IMR-90 (cell line): ENCODE measurements at regions not wholly inside any gene's neighbourhood (a gene's known extent, or its start where the extent isn't known, plus 50 kb on each side); places are given as distances from the start of the nearest gene placed in this dataset.

Source experiments
- ATAC-seq: fragments of 200-7000 bp; cut with Tn5 transposase; 2 replicates; pipeline ENCODE4 v1.9.1; 2020; ENCODE audit warnings: low read depth, mild to moderate bottlenecking, moderate library complexity
- BruUV-seq: library from RNA; stranded (reverse); fragments of 400-500 nt; replicated peaks from 2 replicates; lab custom pipeline; 2021; lab: Mats Ljungman, UMichigan
- CTCF ChIA-PET: fragments of 300-600 bp; formaldehyde crosslinking; extraction: SDS; loops from one replicate; lab custom pipeline; 2021; ENCODE audit warnings: antibody characterized with exemption; lab: Yijun Ruan, JAX
- POLR2A ChIA-PET: fragments of 300-600 bp; sonication (Branson Sonifier 250); formaldehyde crosslinking; loops from one replicate; lab custom pipeline; 2022; ENCODE audit warnings: antibody characterized with exemption; ENCODE audit not compliant: unreplicated experiment; lab: Charles Lee
- DNase-seq: peaks from one replicate; pipeline ENCODE4 v3.0.0; 2013
- H2AFZ ChIP-seq: replicated peaks from 2 replicates; pipeline ENCODE3; 2013; ENCODE audit warnings: low read length, mild to moderate bottlenecking; ENCODE audit not compliant: poor library complexity
- H2AK5ac ChIP-seq: 2 replicates; pipeline ENCODE4 v1.6.1; 2013; ENCODE audit warnings: low read depth, low read length, inconsistent platforms
- H2AK9ac ChIP-seq: replicated peaks from 2 replicates; pipeline ENCODE3; 2013; ENCODE audit warnings: mild to moderate bottlenecking, low read depth, low read length, moderate library complexity; ENCODE audit not compliant: poor library complexity
- H2BK120ac ChIP-seq: 2 replicates; pipeline ENCODE4 v1.6.1; 2013; ENCODE audit warnings: low read depth, low read length, inconsistent platforms
- H2BK15ac ChIP-seq: 3 replicates; pipeline ENCODE4 v1.6.1; 2013; ENCODE audit warnings: low read depth, low read length, inconsistent platforms
- H2BK20ac ChIP-seq: 2 replicates; pipeline ENCODE4 v1.6.1; 2013; ENCODE audit warnings: low read depth, mild to moderate bottlenecking, inconsistent platforms, low read length, moderate library complexity
- H2BK5ac ChIP-seq: 2 replicates; pipeline ENCODE4 v1.6.1; 2013; ENCODE audit warnings: mild to moderate bottlenecking, low read depth, low read length, inconsistent platforms; ENCODE audit not compliant: poor library complexity, severe bottlenecking
- H3K14ac ChIP-seq: replicated peaks from 2 replicates; pipeline ENCODE4 v1.6.1; 2013; ENCODE audit warnings: low read depth, low read length, inconsistent platforms
- H3K18ac ChIP-seq: 2 replicates; pipeline ENCODE4 v1.6.1; 2013; ENCODE audit warnings: low read depth, low read length, control low read depth
- H3K23ac ChIP-seq: 2 replicates; pipeline ENCODE4 v1.6.1; 2013; ENCODE audit warnings: low read depth, low read length, inconsistent platforms
- H3K27ac ChIP-seq: 2 replicates; pipeline ENCODE4 v1.5.1; 2013; ENCODE audit warnings: mild to moderate bottlenecking, control low read depth, low read length; ENCODE audit not compliant: insufficient read depth
- H3K27me3 ChIP-seq: 2 replicates; pipeline ENCODE4 v1.6.1; 2013; ENCODE audit warnings: low read length; ENCODE audit not compliant: control insufficient read depth, insufficient read depth
- H3K36me3 ChIP-seq: 2 replicates; pipeline ENCODE4 v1.6.1; 2013; ENCODE audit warnings: low read length, mixed read lengths; ENCODE audit not compliant: control insufficient read depth, insufficient read depth
- H3K4ac ChIP-seq: 2 replicates; pipeline ENCODE4 v1.6.1; 2013; ENCODE audit warnings: low read depth, low read length, inconsistent platforms
- H3K4me1 ChIP-seq: 2 replicates; pipeline ENCODE4 v1.6.1; 2013; ENCODE audit warnings: low read length, mixed read lengths; ENCODE audit not compliant: control insufficient read depth, insufficient read depth
- H3K4me2 ChIP-seq: 2 replicates; pipeline ENCODE4 v1.6.1; 2013; ENCODE audit warnings: low read depth, mild to moderate bottlenecking, control low read depth, low read length, moderate library complexity
- H3K4me3 ChIP-seq: 2 replicates; pipeline ENCODE4 v1.5.1; 2013; ENCODE audit warnings: low read depth, mild to moderate bottlenecking, control low read depth, low read length, moderate library complexity; ENCODE audit not compliant: insufficient read depth
- H3K56ac ChIP-seq: 2 replicates; pipeline ENCODE4 v1.6.1; 2013; ENCODE audit warnings: low read length, inconsistent platforms; ENCODE audit not compliant: insufficient read depth; ENCODE audit errors: extremely low read depth
- H3K79me1 ChIP-seq, 2 experiments: 2 replicates each; pipeline ENCODE4 v1.6.1; 2013; ENCODE audit warnings: low read length in 2 of 2, inconsistent platforms in 1 of 2, low read depth in 1 of 2
- H3K9ac ChIP-seq: 2 replicates; pipeline ENCODE4 v1.6.1; 2013; ENCODE audit warnings: low read depth, low read length, control low read depth
- H3K9me1 ChIP-seq: 2 replicates; pipeline ENCODE4 v1.6.1; 2013; ENCODE audit warnings: low read length, inconsistent platforms; ENCODE audit not compliant: insufficient read depth
- H3K9me3 ChIP-seq: 2 replicates; pipeline ENCODE4 v1.6.1; 2013; ENCODE audit warnings: low read length; ENCODE audit not compliant: control insufficient read depth, insufficient read depth
- H4K20me1 ChIP-seq: 2 replicates; pipeline ENCODE4 v1.6.1; 2013; ENCODE audit warnings: low read length, inconsistent platforms; ENCODE audit not compliant: insufficient read depth
- H4K5ac ChIP-seq: 2 replicates; pipeline ENCODE4 v1.6.1; 2013; ENCODE audit warnings: mild to moderate bottlenecking, low read depth, low read length, control low read depth
- H4K8ac ChIP-seq, 2 experiments: 2 replicates each; pipeline ENCODE4 v1.6.1; 2013; ENCODE audit warnings: low read depth in 2 of 2, low read length in 2 of 2, control low read depth in 1 of 2, inconsistent platforms in 1 of 2
- H4K91ac ChIP-seq: 2 replicates; pipeline ENCODE4 v1.6.1; 2013; ENCODE audit warnings: low read depth, low read length, inconsistent platforms; ENCODE audit not compliant: insufficient read depth
- CEBPB ChIP-seq: IDR thresholded peaks from 2 replicates; pipeline ENCODE4 v1.6.1; 2012; ENCODE audit warnings: low read depth, low read length, improper control_type of control experiment
- CHD1 ChIP-seq: IDR thresholded peaks from 2 replicates; pipeline ENCODE4 v1.6.1; 2012; ENCODE audit warnings: low read depth, low read length, improper control_type of control experiment
- SMC3 ChIP-seq: fragments of 150-350 bp; IDR thresholded peaks from 2 replicates; pipeline ENCODE4 v1.6.1; 2016; ENCODE audit warnings: low read depth, mild to moderate bottlenecking, antibody characterized with exemption, low read length, moderate library complexity
- dilution Hi-C: fragments of 300-500 bp; cut with HindIII; formaldehyde crosslinking; loops from one replicate; pipeline ENCODE4 v1.14.3; 2018; ENCODE audit warnings: low sequenced_read_pairs; ENCODE audit not compliant: unreplicated experiment
- in situ Hi-C: fragments of 300-500 bp; cut with MboI; formaldehyde crosslinking; loops from 3 replicates; pipeline ENCODE4 v1.14.3; 2019; ENCODE audit warnings: low sequenced_read_pairs, inconsistent platforms, mixed read lengths
- intact Hi-C: fragments of 100-400 bp; cut with micrococcal nuclease; formaldehyde crosslinking; loops from 2 replicates; pipeline ENCODE4 v1.10.0; 2022

DNA sequence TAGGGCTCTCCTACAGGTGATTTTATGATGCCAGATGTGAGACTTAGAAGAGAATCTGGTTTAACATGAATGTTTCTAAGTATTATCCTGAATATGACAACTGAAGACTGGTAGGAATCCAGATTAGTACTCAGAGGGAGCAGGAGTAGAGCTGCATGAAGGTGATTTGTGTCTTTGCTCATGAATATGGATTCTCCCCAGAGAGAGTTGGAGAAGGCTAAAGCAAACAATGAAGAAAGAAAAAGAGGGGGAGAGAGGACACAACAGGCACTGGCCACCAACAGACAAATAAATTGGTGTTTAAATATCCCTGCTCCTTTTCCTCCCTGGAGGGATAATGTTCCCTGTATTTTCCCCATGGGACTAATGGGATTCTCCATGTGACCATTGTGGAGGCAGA, 427.0 kb upstream of the KLF12 start:
- H3K4me1 ChIP-seq = no peaks in the 10 kb centered on the region
- H2AFZ ChIP-seq = no peak overlapping the region
- no peak overlapping the region for H3K14ac ChIP-seq
- H4K5ac ChIP-seq = no peak overlapping the region
- H3K56ac ChIP-seq = no peak overlapping the region
- no peaks in the 10 kb centered on the region for H3K36me3 ChIP-seq
- in situ Hi-C loops = no loop called here
- no peak overlapping the region for H3K4me3 ChIP-seq
- CTCF ChIA-PET = no interaction called here
- DNase-seq = no peak
- H4K20me1 ChIP-seq = no peaks in the 10 kb centered on the region
- H2BK15ac ChIP-seq = no peak overlapping the region
- no peak overlapping the region for H2AK5ac ChIP-seq
- no peak overlapping the region for H3K4ac ChIP-seq
- ATAC-seq = no peak
- H3K27me3 ChIP-seq = no peaks in the 10 kb centered on the region
- intact Hi-C loops = no loop called here
- no peak overlapping the region for H3K27ac ChIP-seq
- no peaks in the 10 kb centered on the region for H3K9me3 ChIP-seq
- H2AK9ac ChIP-seq = no peak overlapping the region
- no peak overlapping the region for H3K9ac ChIP-seq
- no TSS peak for BruUV-seq
- H2BK20ac ChIP-seq = no peak overlapping the region
- no peaks in the 10 kb centered on the region for H3K79me1 ChIP-seq
- dilution Hi-C loops = no loop called here
- H4K8ac ChIP-seq = no peak overlapping the region
- no peak overlapping the region for H2BK5ac ChIP-seq
- H3K18ac ChIP-seq = no peak overlapping the region
- no peak overlapping the region for H3K4me2 ChIP-seq
- no peak overlapping the region for H2BK120ac ChIP-seq
- H3K9me1 ChIP-seq = no peaks in the 10 kb centered on the region
- H3K23ac ChIP-seq = no peak overlapping the region
- no peak overlapping the region for H4K91ac ChIP-seq
- no peak for TF ChIP-seq SMC3
- no peak for TF ChIP-seq CEBPB
- no peak for TF ChIP-seq CHD1
- POLR2A ChIA-PET = no interaction called here
